Stimulated activated CD4-positive, alpha-beta T cell treated with anti-CD3 and anti-CD28 coated beads, Interleukin-4, amount 100 ng/mL, for 1 hour (primary cell): ENCODE measurements at regions not wholly inside any gene's neighbourhood (a gene's known extent, or its start where the extent isn't known, plus 50 kb on each side); places are given as distances from the start of the nearest gene placed in this dataset.
"Not testable (repeated sequence)": the region's sequence is repeated elsewhere in the genome, so short reads cannot be mapped to it uniquely, and the experiment has no call there.

Experiments
- DNase-seq: peaks from one replicate; pipeline ENCODE4 v3.0.0-alpha.2; 2020

- not testable (repeated sequence) for DNase-seq
Observed at GRCh38 chr16:58992755-58993154, 258.6 kb upstream of the GOT2 start.

DNA sequence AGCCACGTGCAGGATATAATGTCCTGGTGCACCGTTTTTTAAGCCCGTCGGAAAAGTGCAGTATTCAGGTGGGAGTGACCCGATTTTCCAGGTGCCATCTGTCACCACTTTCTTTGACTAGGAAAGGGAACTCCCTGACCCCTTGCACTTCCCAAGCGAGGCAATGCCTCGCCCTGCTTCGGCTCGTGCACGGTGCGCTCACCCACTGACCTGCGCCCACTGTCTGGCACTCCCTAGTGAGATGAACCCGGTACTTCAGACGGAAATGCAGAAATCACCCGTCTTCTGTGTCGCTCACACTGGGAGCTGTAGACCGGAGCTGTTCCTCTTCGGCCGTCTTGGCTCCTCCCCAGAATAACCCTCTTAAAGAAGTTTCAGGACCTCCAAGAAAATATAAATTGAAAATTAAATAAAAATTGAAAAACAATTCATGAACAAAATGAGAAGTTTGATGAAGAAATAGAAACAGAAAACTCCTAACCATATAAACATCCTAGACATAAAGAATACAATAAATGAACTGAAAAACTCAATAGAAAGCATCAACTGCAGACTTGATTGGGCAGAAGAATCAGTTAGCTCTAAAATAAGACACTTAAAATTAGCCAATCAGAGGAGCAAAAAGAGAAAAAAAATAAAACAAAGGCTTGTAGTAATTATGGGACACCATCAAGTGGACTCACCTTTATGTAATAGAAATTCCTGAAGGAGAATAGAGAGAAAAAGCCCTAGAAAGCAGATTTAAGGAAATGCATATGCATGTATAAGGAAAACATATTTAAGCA, 249.3 kb upstream of the GOT2 start:
- DNase-seq, result not testable (repeated sequence)

- DNase-seq, result no peak
Observed at GRCh38 chr16:58970775-58971174, 236.7 kb upstream of the GOT2 start.

DNA sequence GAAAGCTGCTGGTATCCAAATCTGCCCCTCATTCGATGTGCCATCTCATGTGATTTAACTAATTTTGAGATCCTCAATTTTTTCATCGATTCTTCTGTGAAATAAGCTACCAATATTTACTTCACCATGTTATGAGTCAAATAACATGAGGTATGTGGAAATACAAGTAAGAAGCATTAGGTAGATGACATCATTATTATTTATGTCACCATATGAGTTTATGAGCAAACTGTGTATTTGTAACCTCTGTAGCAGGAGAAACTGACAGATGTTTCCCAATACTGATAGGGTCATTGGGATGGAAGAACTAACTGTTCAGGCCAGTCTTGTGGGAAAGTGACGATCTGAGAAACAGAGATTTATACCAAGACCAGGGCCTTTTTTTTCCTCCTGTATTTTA, 229.4 kb upstream of the GOT2 start:
- no peak for DNase-seq

- DNase-seq, result no peak
Observed at GRCh38 chr16:58962811-58963210, 228.7 kb upstream of the GOT2 start.

GRCh38 chr16:58960484-58960883, 226.4 kb upstream of the GOT2 start:
- no peak for DNase-seq

DNA sequence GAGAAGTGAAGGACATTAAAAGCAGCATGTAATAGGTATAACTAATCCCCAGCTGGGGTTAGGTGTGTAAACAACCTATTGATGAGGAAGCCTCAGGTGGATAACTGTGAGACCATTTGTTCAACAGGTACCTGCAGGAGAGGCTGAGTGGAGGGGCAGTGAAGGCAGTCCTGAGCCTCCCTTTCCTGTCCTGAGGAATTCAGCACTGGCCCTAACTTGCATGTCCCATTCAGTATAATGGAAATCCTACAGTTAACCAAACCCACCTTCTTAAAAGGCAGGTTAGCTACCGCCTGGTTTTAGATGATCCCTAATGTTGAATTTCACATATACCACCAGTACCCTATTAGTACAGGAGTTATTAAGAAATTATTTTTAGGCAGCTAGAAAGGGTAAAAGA, 225.9 kb upstream of the GOT2 start:
- no peak for DNase-seq

DNA sequence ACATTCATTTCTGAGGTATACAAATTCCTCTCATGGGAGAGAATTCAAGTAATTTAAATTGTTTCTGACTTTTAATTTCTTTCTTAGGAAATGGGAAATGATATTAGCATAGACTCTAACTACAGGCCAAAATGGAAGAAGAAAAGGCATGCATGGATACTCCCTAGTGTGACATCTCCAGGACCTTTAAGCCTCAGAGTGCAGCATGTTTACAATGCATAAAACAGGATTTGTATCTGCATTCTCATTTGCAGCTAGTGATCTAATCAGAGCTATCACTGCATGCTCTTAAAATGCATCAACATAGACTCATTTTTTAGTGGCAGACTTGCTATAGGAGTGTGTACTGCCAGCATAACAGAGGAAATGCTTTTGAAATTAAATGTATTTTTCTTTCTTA, 224.6 kb upstream of the GOT2 start:
- DNase-seq, result no peak

GRCh38 chr16:58948244-58948643, 214.1 kb upstream of the GOT2 start:
- no peak for DNase-seq

GRCh38 chr16:58940609-58941008, 206.5 kb upstream of the GOT2 start:
- DNase-seq, result no peak

- DNase-seq, result no peak
Observed at GRCh38 chr16:58938811-58939210, 204.7 kb upstream of the GOT2 start.

DNA sequence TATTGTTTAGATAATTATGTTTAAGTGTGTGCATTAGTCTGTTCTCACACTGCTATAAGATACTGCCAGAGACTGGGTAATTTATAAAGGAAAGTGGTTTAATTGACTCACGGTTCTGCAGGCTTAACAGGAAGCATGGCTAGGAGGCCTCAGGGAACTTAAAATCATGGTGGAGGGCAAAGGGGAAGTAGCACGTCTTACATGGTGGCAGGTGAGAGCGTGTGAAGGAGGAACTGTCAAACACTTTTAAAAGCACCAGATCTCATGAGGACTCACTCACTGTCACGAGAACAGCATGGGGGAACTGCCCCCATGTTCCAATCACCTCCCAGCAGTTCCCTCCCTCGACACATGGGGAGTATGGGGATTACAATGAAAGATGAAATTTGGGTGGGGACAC, 203.5 kb upstream of the GOT2 start:
- DNase-seq, result no peak

GRCh38 chr16:58933186-58933585, 199.1 kb upstream of the GOT2 start:
- DNase-seq, result no peak

DNA sequence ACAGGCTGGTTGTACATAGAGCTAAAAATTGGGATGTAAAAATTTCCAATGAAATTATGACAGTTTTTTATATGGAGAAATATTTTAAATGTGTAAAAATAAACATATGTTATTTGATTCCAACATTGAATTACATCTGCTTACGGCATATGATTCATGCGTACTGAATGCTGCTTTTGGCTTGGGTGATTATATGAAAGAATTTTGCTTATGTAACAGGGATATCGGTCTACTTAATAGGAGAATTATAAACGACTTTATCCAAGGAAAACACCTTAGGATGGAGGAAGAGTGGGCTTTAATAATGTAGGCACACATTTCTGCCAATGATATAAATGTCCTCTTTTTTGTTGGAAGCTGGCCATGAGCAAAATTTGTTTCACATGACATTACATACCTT, 197.3 kb upstream of the GOT2 start:
- DNase-seq, result no peak

DNA sequence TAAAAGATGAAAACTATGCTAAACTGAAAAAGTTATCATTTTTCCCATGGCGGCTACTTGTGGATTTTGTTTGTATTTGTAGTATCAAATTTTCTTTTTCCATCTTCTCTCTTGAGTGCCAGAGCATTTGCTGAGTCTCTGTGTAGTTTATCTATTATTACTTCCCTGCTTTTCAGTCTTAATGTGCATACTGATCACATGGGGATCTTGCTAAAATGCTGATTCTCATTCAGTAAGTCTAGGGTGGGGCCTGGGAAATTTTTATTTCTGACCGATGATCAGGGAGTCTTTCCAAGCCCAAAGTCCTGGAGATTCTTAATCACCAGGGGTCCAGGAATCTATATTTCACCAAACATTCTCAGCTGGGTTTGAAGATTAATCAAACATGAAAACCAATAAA, 189.0 kb upstream of the GOT2 start:
- DNase-seq, result no peak

DNA sequence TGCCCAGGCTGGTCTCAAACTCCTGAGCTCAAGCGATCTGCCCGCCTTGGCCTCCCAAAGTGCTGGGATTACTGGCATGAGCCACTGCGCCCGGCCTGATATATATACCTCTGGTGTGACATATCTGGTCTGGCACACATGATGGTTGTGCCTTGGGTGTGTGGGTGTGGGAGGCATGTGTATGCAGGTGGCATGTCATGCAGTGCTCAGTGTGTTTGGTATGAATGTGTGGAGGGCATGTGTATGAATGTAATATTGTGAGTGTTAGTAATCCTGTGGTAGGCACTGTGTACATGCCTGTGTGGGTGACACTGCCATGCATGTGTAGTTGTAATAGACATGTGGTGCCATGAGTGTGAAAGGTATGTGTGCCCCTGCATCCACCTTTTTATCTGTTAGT, 179.3 kb upstream of the GOT2 start:
- DNase-seq, result no peak

- no peak for DNase-seq
Observed at GRCh38 chr16:58912571-58912970, 178.5 kb upstream of the GOT2 start.

- DNase-seq, result no peak
Observed at GRCh38 chr16:58906981-58907715, 173.0 kb upstream of the GOT2 start.

DNA sequence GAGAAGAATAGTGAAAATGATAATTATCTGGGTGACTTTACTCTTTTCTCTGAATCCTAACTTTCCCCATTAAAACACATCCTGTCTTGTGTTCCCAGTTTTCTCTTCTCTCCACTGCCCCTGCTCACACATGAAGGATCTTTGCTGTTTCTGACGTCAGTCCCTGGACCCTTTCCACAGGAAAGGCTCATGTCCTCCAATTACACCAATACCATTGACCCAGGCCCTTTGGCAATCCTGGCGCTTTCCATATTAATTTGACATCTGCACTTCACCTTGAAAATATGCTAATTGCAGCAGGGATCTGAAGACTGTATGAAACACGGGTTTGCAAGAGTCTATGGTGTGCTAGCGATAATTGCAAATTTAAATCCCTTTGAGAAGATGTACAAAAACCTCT, 170.2 kb upstream of the GOT2 start:
- DNase-seq, result no peak

DNA sequence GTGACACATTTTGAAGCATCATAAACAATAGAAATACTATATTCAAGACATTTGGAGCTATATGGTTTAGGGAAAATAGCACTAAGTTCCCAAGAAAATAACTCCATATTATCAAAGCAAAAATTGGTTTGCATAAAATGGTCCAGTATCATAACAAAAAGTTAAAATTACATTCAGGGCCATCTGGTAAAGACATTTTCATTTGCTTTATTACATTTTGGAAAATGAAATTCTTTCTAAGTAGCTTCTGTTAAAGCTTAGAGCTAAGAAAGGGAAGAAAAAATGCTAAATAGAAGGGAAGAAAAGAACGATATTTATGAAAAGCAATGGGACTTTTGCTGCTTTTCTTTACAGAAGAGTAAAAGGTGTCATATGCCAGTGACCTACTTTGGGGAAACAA, 155.4 kb upstream of the GOT2 start:
- DNase-seq, result no peak

DNA sequence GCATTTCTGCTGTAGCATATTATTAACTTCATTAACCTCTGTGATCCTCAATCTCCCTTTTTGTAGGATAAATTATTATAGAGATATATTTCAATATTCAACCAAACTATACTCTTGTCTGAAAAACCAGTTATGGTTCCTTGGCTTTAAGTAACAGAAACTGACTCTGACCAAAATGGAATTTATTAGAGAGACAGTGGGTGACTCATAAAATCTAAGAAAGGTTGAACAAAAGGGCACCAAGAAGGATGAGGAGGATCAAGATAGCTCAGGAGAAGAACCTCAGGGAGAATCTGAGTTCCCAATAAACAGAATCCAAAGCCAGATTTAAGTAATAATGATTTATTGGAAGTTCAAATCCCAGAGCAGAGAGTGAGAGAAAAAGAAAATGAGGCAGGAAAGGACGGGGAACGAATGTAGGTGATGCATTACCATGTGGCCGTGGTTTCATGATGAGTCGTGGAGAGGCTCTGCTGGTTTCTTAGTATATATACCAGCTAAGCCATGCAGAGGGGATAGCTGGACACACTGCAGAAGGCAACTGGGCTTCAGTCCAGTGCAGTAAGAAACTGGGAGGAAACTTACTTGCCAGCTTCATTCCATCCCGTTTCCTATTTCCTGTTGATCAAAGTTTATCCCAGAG, 151.5 kb upstream of the GOT2 start:
- no peak for DNase-seq

- no peak for DNase-seq
Observed at GRCh38 chr16:58884141-58884540, 150.0 kb upstream of the GOT2 start.

DNA sequence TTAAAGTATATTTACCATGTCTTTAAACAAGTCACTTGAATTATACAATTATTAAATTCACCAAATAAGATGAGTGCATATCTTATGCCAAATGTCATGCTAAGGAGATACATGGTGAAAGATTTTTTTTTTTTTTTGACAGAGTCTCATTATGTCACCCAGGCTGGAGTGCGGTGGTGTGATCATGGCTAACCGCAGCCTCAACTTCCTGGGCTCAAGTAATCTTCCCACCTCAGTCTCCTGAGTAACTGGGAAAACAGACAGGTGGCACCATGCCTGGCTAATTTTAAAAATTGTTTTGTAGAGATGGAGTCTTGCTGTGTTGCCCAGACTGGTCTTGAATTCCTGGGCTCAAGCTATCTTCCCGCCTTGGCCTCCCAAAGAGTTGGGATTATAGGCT, 149.0 kb upstream of the GOT2 start:
- no peak for DNase-seq

- DNase-seq, result no peak
Observed at GRCh38 chr16:58882292-58882691, 148.2 kb upstream of the GOT2 start.
